Nephron (organoid): ENCODE measurements at regions not wholly inside any gene's neighbourhood (a gene's known extent, or its start where the extent isn't known, plus 50 kb on each side); places are given as distances from the start of the nearest gene placed in this dataset.

ENCODE experiments used
- H3K27ac Mint-ChIP-seq, 3 experiments: 2 replicates each; pipeline ENCODE4 v1.8.0; 2020; ENCODE audit warnings: mixed read lengths in 3 of 3, mild to moderate bottlenecking in 2 of 3, moderate library complexity in 1 of 3
- H3K27me3 Mint-ChIP-seq: 2 replicates; pipeline ENCODE4 v1.8.0; 2021; ENCODE audit warnings: low read depth, mild to moderate bottlenecking, moderate library complexity, mixed read lengths
- H3K36me3 Mint-ChIP-seq: 2 replicates; pipeline ENCODE4 v1.8.0; 2020; ENCODE audit warnings: low read depth, mixed read lengths
- H3K4me1 Mint-ChIP-seq: 2 replicates; pipeline ENCODE4 v1.8.0; 2020; ENCODE audit warnings: mixed read lengths
- H3K4me3 Mint-ChIP-seq, 3 experiments: 2 replicates each; pipeline ENCODE4 v1.8.0; 2020; ENCODE audit warnings: mild to moderate bottlenecking in 3 of 3, mixed read lengths in 3 of 3, moderate library complexity in 2 of 3
- H3K9me3 Mint-ChIP-seq: 2 replicates; pipeline ENCODE4 v1.8.0; 2020; ENCODE audit warnings: mixed read lengths
- CTCF ChIP-seq, 3 experiments: fragments of 200-600 bp; sonication (generic); IDR thresholded peaks; one replicate each; pipeline ENCODE4 v1.5.0; 2021; ENCODE audit warnings: antibody characterized with exemption in 3 of 3; ENCODE audit not compliant: unreplicated experiment in 3 of 3

- Mint-ChIP-seq H3K27ac (no peak overlapping the region), H3K27me3 (no peaks in the 10 kb centered on the region), H3K36me3 (peaks cover 6% of the 10 kb centered on the region), H3K4me1 (peaks cover 15% of the 10 kb centered on the region), H3K9me3 (no peaks in the 10 kb centered on the region), H3K4me3 (no peak overlapping the region)
- no peak for TF ChIP-seq CTCF (IDR thresholded peaks at IDR 0.05; ENCODE audit: unreplicated experiment in 3 of 3)
These were observed 137.3 kb downstream of the HFE start for GRCh38 chr6:26224547-26224912.

- peak in 2 of 3 experiments; percentile 39 to 45 for TF ChIP-seq CTCF (IDR thresholded peaks at IDR 0.05; ENCODE audit: unreplicated experiment in 3 of 3)
- H3K9me3 Mint-ChIP-seq: no peaks in the 10 kb centered on the region
- no peaks in the 10 kb centered on the region for H3K27me3 Mint-ChIP-seq
- peaks cover 15% of the 10 kb centered on the region for H3K4me1 Mint-ChIP-seq
- no peak overlapping the region for H3K4me3 Mint-ChIP-seq
- no peak overlapping the region for H3K27ac Mint-ChIP-seq
- peaks cover 6% of the 10 kb centered on the region for H3K36me3 Mint-ChIP-seq
These were observed 138.0 kb downstream of the HFE start for GRCh38 chr6:26224940-26225847.

GRCh38 chr6:26225848-26226578 lies 138.8 kb downstream of the HFE start:
- H3K4me3 Mint-ChIP-seq: peak overlapping the region; percentile 78 to 85 (median 83)
- H3K4me1 Mint-ChIP-seq: peaks cover 15% of the 10 kb centered on the region
- no peaks in the 10 kb centered on the region for H3K9me3 Mint-ChIP-seq
- H3K27ac Mint-ChIP-seq: peak overlapping the region in 2 of 3 experiments; percentile 88 to 95
- no peak for TF ChIP-seq CTCF (IDR thresholded peaks at IDR 0.05; ENCODE audit: unreplicated experiment in 3 of 3)
- H3K27me3 Mint-ChIP-seq: no peaks in the 10 kb centered on the region
- H3K36me3 Mint-ChIP-seq: peaks cover 6% of the 10 kb centered on the region

- peak overlapping the region in 2 of 3 experiments; percentile 88 to 95 for H3K27ac Mint-ChIP-seq
- H3K4me3 Mint-ChIP-seq: peak overlapping the region; percentile 78 to 85 (median 83)
- no peak for TF ChIP-seq CTCF (IDR thresholded peaks at IDR 0.05; ENCODE audit: unreplicated experiment in 3 of 3)
- H3K4me1 Mint-ChIP-seq: peaks cover 15% of the 10 kb centered on the region
- H3K9me3 Mint-ChIP-seq: no peaks in the 10 kb centered on the region
- H3K27me3 Mint-ChIP-seq: no peaks in the 10 kb centered on the region
- peaks cover 6% of the 10 kb centered on the region for H3K36me3 Mint-ChIP-seq
These were observed 138.4 kb upstream of the BTN3A2 start for GRCh38 chr6:26226579-26226967.

- H3K4me3 Mint-ChIP-seq: no peak overlapping the region
- H3K4me1 Mint-ChIP-seq: peaks cover 10% of the 10 kb centered on the region
- peaks cover 6% of the 10 kb centered on the region for H3K36me3 Mint-ChIP-seq
- no peak overlapping the region for H3K27ac Mint-ChIP-seq
- no peaks in the 10 kb centered on the region for H3K9me3 Mint-ChIP-seq
- TF ChIP-seq CTCF (IDR thresholded peaks at IDR 0.05; ENCODE audit: unreplicated experiment in 3 of 3): no peak
- no peaks in the 10 kb centered on the region for H3K27me3 Mint-ChIP-seq
These were observed 134.6 kb upstream of the BTN3A2 start for GRCh38 chr6:26230351-26230750.
